H54 (cell line): ENCODE measurements at regions not wholly inside any gene's neighbourhood (a gene's known extent, or its start where the extent isn't known, plus 50 kb on each side); places are given as distances from the start of the nearest gene placed in this dataset.

Experiments
- DNase-seq: peaks from one replicate; pipeline ENCODE4 v3.0.0; 2011; ENCODE audit warnings: low spot score, mixed read lengths; ENCODE audit not compliant: insufficient read length
- FAIRE-seq: peaks from 3 replicates; lab custom pipeline; 2011; peaks lifted over from hg19 to GRCh38; lab: Jason Lieb, UNC
- POLR2A ChIP-seq: IDR thresholded peaks from 2 replicates; pipeline ENCODE4 v1.6.1; 2011; ENCODE audit warnings: low read depth, mild to moderate bottlenecking, low read length

DNA sequence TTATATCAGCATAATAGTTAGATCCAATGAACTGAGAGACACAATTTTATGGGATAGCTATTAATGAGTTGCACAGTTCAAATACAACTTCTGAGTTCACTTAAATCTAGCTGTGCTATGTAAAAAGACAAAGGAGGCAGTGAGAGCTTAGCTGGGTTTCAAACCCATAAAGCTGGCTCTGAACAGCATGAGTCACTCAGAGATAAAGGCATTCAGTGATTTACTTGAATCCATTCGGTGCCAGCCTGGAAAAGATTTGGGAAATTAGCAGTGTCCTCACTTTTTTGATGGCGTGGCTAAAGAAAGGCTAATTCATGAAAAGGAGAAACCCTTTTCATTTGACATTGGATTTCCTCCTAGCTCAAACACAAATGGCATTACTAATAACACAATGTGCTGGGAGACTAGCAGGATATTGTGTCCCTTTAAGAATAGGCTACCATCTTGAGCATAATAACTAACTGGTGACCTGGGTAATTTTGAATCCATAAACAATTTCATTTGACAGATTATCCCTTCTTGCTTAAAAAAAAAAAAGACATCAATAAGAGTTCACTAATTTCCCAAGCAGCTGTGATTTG lies 98.4 kb upstream of the NEUROD1 start:
- DNase-seq (no peak), FAIRE-seq (peak; percentile 93)
- TF ChIP-seq POLR2A, result no peak

DNA sequence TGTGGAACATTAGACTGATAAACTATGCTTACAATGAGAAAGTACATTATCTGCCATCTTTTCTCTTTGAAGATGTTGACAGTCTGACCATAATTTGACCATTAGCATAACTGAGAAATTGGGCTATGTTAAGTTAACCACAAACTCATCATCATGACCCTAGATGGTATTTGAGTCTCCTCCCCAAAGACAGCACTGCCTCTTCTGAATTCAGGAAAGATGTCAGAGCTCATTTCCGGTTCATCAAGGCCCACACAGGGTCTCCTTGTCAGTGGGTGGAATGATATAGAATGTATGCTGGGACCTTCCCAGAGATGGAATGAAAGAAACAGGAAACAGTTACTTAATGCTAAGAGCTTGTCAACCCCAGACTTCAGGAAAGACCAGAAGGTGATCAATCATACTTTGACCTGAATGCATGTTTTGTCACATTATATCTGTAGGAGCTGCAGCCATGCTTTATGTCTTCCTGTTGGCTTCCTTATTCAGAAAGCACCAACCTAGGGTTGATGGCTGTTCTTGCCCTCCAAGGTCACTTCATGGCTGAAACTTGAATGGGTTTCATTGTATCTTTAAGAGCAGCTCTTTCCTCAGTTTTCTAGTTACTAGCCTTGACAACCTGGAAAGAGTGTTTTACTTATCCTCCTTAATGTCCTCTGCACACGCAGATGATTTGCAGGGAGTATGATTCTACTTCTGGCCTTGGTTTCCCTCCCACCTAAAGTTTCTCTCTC lies 99.1 kb upstream of the NEUROD1 start:
- TF ChIP-seq POLR2A, result no peak
- DNase-seq, result no peak
- peak; percentile 36 for FAIRE-seq

DNA sequence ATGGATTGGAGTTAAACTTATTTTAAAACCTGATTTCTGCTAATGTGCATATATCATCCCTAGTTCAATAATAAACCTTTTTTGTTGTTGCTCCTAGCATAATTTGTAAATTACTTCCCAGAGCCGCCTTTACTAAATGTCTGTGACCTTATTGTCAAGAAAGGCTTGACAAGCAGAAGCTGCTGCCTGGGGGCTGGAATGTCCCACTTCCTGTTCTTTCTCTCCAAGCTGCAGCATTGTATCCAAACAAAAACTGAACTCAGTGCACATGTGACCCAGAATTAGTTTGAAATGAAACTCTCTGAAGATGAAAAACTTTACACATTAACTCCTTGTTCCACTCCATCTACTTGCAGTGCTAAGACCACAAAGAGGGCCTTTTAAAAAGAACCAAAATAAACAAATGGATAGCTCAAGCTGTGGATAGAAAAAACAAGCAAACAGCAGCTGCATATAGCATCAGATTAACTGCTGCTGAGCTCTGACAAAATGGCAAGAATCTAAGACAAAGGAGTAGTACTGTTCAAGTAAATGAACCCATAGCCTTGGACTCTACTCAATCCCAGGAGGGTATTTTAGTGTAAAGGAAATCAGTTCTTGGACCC lies 99.8 kb upstream of the NEUROD1 start:
- no peak for TF ChIP-seq POLR2A
- DNase-seq, result no peak
- FAIRE-seq, result peak; percentile 84

DNA sequence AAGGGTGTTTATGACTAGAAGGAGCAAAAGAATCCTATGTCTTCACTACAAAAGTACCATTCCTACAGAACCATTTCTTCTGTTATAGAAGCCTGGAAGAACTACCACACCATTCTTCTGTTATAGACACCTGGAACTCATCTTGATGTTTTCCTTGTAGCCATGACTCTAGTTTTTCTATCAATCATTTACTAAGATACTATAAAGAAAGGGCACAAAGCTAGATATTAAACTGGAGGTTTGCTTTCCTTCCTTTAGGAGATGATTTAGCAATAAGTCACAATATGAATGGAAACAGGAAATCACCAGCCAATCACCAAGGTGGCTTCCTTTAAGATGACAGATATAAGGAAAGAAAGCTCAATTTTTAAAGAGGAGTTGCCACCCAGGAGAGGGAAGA lies 100.3 kb upstream of the NEUROD1 start:
- peak; percentile 20 for FAIRE-seq
- no peak for DNase-seq
- no peak for TF ChIP-seq POLR2A

DNA sequence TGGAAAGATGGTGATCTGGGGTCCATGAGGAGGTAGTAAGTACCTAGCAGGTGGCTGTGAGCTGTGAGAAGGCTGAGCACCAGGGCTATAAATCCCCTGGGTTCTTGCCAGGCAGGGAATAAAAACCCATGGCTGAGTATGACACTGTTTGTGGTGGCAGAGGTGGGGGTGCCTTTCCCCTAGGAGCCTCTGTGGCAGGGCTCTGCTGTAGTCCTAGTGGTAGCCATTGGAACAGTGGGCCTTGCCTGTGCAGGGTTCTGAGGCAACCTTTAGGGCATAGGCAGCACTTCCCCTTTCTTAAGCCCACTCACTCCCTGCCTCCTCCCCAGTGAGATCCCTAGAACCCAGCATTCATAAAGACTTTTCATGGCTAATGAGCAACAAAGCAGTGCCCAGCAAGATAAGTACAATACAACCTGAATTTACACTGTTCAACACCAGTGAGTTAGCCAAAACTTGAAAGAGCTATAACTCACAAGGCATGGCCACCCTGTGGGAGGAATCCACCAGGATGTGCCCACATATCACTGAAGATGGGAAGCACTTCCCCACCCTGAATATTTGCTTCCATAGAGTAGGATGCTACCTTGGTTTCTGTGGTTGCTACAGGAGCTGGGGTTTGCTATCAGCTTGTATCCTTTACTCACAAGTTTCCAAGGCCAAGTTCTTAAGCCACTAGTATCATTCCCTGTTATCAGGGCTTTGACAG lies 100.9 kb upstream of the NEUROD1 start:
- TF ChIP-seq POLR2A, result no peak
- DNase-seq, result no peak
- FAIRE-seq, result peak; percentile 11

DNA sequence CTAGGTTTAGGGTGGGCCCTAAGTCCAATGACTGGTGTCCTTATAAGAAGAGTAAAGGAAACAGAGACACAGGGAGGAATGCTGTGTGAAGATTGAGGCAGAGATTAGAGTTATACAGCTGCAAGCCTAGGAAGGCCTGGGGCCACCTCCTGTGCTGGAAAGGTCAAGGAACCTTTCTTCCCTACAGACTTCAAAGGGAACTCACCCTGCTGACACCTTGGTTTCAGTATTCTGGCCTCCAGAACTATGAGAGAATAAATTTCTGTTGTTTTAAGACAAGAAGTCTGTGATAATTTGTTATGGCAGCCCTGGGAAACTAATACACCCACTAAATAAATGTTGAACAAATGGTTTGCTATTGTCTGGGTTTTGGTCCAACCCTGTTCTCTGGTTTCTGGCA lies 102.3 kb upstream of the NEUROD1 start:
- DNase-seq (no peak), FAIRE-seq (no peak)
- TF ChIP-seq POLR2A, result no peak

DNA sequence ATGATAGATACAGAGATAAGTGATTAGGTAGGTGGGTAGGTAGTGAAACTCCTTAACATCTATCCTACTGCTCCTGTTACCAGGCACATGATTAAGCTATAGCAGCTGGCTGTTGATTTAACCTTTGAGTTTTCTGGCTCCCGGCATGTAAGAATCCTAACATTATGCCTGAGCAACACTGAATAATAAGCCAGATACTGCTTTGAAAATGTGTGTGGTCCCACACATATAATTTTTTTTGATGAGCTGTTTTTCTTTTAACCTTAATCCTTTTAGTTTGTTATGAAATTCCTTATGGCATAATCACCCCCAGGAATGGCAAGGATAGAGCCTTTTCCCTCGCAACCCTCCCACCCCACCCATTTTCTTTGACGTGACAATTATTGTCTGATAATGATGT lies 104.2 kb upstream of the NEUROD1 start:
- DNase-seq, result no peak
- no peak for TF ChIP-seq POLR2A
- peak; percentile 52 for FAIRE-seq

DNA sequence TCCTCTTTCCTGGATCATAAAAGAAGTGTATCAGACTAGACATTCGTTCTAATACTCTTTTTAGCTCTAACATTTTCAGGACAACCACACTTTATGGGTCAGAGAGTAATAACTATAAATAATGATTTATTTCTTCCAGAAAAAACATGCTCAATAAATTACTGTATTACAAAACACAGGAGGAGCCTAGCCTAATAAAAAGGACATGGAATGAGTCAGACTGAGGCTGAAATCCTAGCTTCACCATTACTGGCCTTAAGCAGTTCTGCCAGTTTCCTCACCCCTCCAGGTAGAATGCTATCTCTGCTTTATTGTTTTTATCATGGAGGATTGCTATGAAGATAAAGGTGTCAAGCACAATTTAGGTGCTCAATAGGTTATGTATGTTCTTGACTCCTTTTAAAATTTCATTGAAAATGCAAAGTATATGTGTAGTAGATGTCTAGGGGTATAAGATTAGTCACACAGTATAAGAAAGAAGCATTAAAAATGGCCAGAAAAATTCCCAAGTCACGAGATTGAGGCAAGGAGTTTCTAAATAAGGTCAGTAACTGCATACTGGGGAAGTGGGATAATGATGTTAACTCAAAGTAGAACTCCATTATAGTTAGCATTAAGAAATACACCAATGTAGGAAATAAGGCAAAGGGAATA lies 105.5 kb upstream of the NEUROD1 start:
- no peak for TF ChIP-seq POLR2A
- peak; percentile 71 for FAIRE-seq
- no peak for DNase-seq

DNA sequence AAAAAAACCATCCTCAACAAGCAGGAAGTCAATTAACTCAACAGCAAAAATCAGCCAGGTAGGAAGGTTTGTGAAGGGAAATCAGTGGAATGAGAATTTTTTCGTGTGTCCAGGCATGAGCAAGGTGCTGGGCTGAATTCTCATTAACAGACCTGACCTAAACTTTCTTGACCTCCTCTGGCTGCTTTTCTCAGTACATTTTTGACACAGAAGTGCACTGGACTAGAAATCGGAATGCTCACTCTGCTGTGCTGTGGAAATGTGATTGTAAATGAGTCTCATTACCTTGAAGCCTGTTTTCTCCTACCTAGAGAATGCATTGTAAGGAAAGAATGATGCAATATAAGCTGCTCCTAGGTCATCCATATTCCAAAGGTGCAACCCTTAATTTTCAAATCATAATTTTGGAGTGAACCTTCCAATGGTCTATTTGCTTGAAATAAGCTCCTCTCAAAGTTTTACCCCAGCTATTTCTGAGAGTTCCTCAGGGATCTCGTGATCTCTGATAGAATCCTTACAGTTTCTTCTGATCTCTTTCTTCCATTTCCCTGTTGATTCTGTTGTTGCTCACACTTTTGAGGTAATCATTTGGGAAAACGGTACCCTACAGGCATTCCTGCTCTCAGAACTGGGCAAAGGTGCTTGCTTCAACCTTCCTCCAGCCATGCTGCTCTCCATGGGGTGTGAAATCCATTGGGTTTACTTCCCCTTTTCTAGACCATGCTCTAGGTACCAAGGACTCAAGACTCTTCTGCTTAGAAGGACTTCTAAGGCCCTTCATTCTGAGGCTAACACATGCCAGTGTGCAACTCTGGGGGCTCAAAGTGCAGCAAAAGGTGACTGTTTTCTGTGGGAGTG lies 104.9 kb upstream of the ITPRID2 start:
- TF ChIP-seq POLR2A, result no peak
- FAIRE-seq (no peak), DNase-seq (no peak)

DNA sequence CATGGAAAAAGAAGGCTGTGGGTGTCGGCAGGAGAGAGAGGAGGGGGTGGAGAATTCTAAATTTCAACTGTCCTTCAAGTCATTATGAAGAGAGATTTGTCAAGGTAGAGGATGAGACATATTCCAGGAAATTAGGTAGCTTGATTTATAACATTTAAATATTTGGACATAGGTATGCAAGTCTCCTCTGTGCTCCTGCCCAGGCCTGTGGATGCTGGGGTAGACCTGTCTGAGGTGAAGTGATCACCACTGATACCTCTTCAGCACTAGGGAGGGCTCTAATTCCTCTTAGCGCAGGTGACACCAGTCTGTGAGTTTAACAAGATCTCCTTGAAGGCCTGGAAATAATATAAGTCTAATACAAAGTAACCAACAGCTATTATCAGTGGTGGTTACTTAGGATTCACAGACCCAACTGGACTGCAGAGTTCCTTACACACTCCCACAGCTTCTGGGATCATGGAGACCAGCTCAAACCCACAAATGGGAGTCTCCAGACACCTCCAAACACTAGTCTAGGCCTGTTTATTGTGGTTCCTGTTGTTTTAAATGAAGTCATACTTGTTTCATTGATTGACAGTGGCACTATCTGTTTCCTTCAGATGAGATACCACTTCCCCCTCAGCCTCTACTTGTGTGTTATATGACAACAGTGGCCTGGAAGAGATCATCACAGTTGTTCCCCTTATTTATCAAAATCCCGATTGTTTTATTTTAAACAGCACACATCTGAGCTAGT lies 104.1 kb upstream of the ITPRID2 start:
- peak; percentile 11 for FAIRE-seq
- no peak for TF ChIP-seq POLR2A

DNA sequence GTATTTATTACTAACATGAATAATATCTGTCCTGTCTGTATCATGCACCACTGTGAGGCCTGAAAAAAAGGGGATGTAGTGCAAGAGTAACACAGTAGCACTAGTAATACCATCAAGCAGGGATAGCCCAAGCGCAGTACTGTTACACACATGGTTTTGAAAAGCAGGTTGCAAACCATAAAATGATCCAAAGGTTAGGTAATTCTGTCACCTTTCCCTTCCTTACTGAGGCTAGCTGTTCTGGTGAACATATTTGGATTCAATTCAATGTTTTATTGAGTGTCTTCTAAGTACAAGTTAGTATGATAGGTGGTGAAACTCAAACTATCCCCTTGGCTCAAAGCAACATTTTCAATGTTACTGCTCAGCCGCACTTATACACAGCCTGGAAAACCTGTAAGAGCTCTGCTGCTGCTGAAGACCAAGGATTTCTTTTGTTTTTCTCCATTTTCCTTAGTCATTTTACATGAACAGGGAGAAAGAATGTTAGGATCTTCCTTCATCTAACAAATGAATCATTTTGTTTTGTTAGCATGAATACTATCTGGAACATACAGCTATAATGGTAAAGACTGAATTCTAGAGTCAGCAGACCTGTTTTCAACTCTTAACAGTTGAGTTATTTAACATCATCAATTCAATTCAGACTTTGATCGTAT lies 102.5 kb upstream of the ITPRID2 start:
- no peak for DNase-seq
- no peak for TF ChIP-seq POLR2A

More for the DNA sequence above, 104.1 kb upstream of the ITPRID2 start:
- no peak for DNase-seq

DNA sequence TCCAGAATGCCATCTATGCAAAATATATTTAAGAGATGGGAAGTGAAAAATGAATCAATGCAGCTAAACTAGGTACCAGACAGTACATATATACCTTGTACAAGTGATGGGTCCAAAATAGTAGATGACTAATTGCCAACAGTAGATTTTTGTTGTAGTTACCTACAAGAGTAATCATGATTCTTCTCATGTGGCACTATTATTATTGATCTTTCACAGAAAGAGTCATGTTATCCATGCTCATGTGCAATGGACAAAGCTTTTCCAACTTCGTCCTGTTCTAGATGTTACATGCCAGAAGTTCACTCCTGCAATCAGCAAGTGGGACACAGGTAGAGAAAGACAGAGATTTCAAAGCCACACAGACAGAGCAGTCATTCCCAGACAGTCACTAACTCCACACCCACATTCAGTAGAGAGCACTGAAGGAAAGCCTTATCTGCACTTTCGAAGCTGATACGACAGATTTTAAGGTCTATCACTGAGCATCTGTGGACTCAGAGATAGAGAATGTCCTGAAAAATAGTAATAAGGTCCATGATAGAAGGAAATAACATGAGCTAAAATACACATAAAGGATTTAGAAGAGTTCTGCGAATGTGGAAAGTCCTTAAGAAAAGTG lies 101.6 kb upstream of the ITPRID2 start:
- no peak for DNase-seq
- FAIRE-seq, result peak; percentile 50
- no peak for TF ChIP-seq POLR2A

More for the DNA sequence above, 102.5 kb upstream of the ITPRID2 start:
- FAIRE-seq, result peak; percentile 76
